ENCODE measurements at regions not wholly inside any gene's neighbourhood (a gene's known extent, or its start where the extent isn't known, plus 50 kb on each side); places are given as distances from the start of the nearest gene placed in this dataset.
A peak's percentile ranks its signal among the peaks of the same experiment; 100 is the strongest.
"Not testable (repeated sequence)": the region's sequence is repeated elsewhere in the genome, so short reads cannot be mapped to it uniquely, and the experiment has no call there.

GRCh38 chr17:21505819-21506815 is 130.0 kb downstream of the KCNJ12 start:
- no peaks in the 10 kb centered on the region for H3K36me3 ChIP-seq (ENCODE audit: control insufficient read depth in 2 of 2, insufficient read depth in 2 of 2, low read length in 1 of 2)
- no peak overlapping the region for H3K27ac ChIP-seq (ENCODE audit: control insufficient read depth, insufficient read depth)
- H2AFZ ChIP-seq (ENCODE audit: control insufficient read depth, low read depth, low read length) = no peak overlapping the region
- RAD21 ChIA-PET (ENCODE audit: unreplicated experiment) = no interaction called here
- intact Hi-C loops (cut with micrococcal nuclease; ENCODE audit: unreplicated experiment) (no loop called here), in situ Hi-C loops (cut with MboI) (no loop called here)
- WGBS (ENCODE audit: insufficient coverage, insufficient replicate concordance, low lambda C conversion rate, missing lambda C conversion rate) = 63% methylated on average over 32 of the region's 37 CpGs
- FAIRE-seq = no peak
- H3K4me2 ChIP-seq (ENCODE audit: control insufficient read depth, insufficient read depth) = no peak overlapping the region
- H3K4me3 ChIP-seq = no peak overlapping the region
- no peaks in the 10 kb centered on the region for H3K79me2 ChIP-seq (ENCODE audit: control insufficient read depth, insufficient read depth, low read length)
- H3K9me3 ChIP-seq (replicated peaks; ENCODE audit: control insufficient read depth, insufficient read depth, low read length) = no peaks in the 10 kb centered on the region
- BruUV-seq (replicated peaks) = no TSS peak
- no peak for DNase-seq (ENCODE audit: low read depth, low spot score)
- no peaks in the 10 kb centered on the region for H3K4me1 ChIP-seq (ENCODE audit: control insufficient read depth, insufficient read depth, low read length)
- no peak overlapping the region for H3K9ac ChIP-seq (ENCODE audit: control insufficient read depth, insufficient read depth, low read length)
- H4K20me1 ChIP-seq (ENCODE audit: control insufficient read depth, insufficient read depth) = no peaks in the 10 kb centered on the region
- CTCF ChIA-PET = interaction anchor here (0.6 kb wide), 1 partner anchor 228 kb away, joined by 3 read pairs; no protein-coding TSS in a partner anchor
- H3K27me3 ChIP-seq (replicated peaks in 1 of 2; ENCODE audit: control insufficient read depth in 2 of 2, insufficient read depth in 2 of 2, low read length in 1 of 2) = peaks cover 0 to 8% of the 10 kb centered on the region in 2 experiments; a peak in 1 of 4 replicates
- no peak for TF ChIP-seq ZZZ3 (IDR thresholded peaks at IDR 0.05; ENCODE audit: control insufficient read depth, insufficient read length, low read depth)
- no peak for TF ChIP-seq FOS (IDR thresholded peaks at IDR 0.05; ENCODE audit: borderline replicate concordance, extremely low read depth, insufficient read length)
- no peak for TF ChIP-seq IRF4 (IDR thresholded peaks at IDR 0.05; ENCODE audit: low read depth, low read length)
- TF ChIP-seq ESRRA (IDR thresholded peaks at IDR 0.05; ENCODE audit: low read length) = no peak
- no peak for TF ChIP-seq STAT3 (IDR thresholded peaks at IDR 0.05; ENCODE audit: low read depth, low read length)
- POLR2A ChIA-PET = no interaction called here
- SMC1A ChIA-PET (ENCODE audit: uncharacterized antibody, unreplicated experiment) = no interaction called here
- no peak for ATAC-seq

- DNase-seq (ENCODE audit: low read depth, low spot score); ATAC-seq; intact Hi-C loops (cut with micrococcal nuclease; ENCODE audit: unreplicated experiment); CTCF ChIA-PET; RAD21 ChIA-PET (ENCODE audit: unreplicated experiment); H3K4me3 ChIP-seq; POLR2A ChIA-PET; H3K79me2 ChIP-seq (ENCODE audit: control insufficient read depth, insufficient read depth, low read length); in situ Hi-C loops (cut with MboI); H3K36me3 ChIP-seq (ENCODE audit: control insufficient read depth in 2 of 2, insufficient read depth in 2 of 2, low read length in 1 of 2); H3K9me3 ChIP-seq (replicated peaks; ENCODE audit: control insufficient read depth, insufficient read depth, low read length); H3K9ac ChIP-seq (ENCODE audit: control insufficient read depth, insufficient read depth, low read length); H3K4me2 ChIP-seq (ENCODE audit: control insufficient read depth, insufficient read depth); H3K27ac ChIP-seq (ENCODE audit: control insufficient read depth, insufficient read depth); H4K20me1 ChIP-seq (ENCODE audit: control insufficient read depth, insufficient read depth); SMC1A ChIA-PET (ENCODE audit: uncharacterized antibody, unreplicated experiment); H3K4me1 ChIP-seq (ENCODE audit: control insufficient read depth, insufficient read depth, low read length); BruUV-seq (replicated peaks); H2AFZ ChIP-seq (ENCODE audit: control insufficient read depth, low read depth, low read length): not testable (repeated sequence)
- peak; percentile 56 for FAIRE-seq
- H3K27me3 ChIP-seq (replicated peaks in 1 of 2; ENCODE audit: control insufficient read depth in 2 of 2, insufficient read depth in 2 of 2, low read length in 1 of 2) = peaks cover 3 to 11% of the 10 kb centered on the region in 2 experiments
- 0% methylated on average over 4 of the region's 4 CpGs for WGBS (ENCODE audit: insufficient coverage, insufficient replicate concordance, low lambda C conversion rate, missing lambda C conversion rate)
Measured at GRCh38 chr17:21507806-21508205, 131.6 kb downstream of the KCNJ12 start.
